A673 (cell line): ENCODE measurements at regions not wholly inside any gene's neighbourhood (a gene's known extent, or its start where the extent isn't known, plus 50 kb on each side); places are given as distances from the start of the nearest gene placed in this dataset.
"Not testable (repeated sequence)": the region's sequence is repeated elsewhere in the genome, so short reads cannot be mapped to it uniquely, and the experiment has no call there.

Experiments used
- EZH2 ChIP-seq: fragments of 200-600 bp; sonication (generic); IDR thresholded peaks from 2 replicates; pipeline ENCODE4 v1.6.1; 2017; ENCODE audit warnings: borderline replicate concordance, low read depth, mild to moderate bottlenecking, mixed read lengths, antibody characterized with exemption, low read length; ENCODE audit not compliant: poor library complexity, severe bottlenecking
- TF ChIP-seq, protein P1 (sequence below): fragments of 300-800, 200-600 bp; sonication (generic); conservative IDR thresholded peaks from 2 replicates; pipeline ENCODE4 v1.5.1; 2017; ENCODE audit warnings: low read depth, mild to moderate bottlenecking, antibody characterized with exemption, low read length, moderate library complexity, mixed read lengths

DNA sequence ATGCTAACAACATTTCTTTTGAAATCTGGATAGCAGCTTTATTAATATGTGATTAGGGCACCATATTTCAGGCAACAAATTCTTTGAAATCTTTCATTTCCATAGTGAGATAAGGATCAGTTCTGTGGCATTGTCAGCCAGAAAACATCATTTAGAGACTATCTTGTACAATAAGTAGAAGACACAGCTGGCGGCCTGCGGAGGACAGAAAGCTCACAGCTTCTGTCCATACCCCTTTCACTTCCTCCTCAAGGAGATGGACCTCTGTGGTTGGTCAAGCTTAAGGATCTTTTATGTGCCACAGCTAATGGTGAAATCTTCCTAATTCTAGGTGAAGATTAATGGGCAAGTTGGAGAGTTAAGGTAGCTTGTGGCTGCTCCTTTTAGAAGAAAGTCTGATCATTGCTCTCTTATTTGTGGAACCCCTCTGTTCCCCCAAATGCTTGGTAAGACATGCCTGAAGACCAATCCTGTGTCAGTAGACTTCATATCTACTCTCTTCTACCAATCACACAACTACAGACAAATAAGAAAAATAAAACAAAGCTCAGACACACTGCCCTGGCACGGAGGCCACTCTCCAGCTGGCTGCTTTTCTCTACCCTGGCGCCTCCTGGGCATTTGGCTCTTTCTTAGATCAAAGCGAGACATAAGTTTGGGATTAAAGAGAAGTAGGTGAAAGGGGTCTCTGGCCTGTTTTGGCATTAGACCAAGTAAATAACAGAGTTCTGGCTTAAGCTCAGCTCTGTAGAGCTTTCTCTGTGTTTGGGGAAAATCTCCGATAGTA, 5298.2 kb upstream of the TPTE start:
- TF ChIP-seq, protein P1, sequence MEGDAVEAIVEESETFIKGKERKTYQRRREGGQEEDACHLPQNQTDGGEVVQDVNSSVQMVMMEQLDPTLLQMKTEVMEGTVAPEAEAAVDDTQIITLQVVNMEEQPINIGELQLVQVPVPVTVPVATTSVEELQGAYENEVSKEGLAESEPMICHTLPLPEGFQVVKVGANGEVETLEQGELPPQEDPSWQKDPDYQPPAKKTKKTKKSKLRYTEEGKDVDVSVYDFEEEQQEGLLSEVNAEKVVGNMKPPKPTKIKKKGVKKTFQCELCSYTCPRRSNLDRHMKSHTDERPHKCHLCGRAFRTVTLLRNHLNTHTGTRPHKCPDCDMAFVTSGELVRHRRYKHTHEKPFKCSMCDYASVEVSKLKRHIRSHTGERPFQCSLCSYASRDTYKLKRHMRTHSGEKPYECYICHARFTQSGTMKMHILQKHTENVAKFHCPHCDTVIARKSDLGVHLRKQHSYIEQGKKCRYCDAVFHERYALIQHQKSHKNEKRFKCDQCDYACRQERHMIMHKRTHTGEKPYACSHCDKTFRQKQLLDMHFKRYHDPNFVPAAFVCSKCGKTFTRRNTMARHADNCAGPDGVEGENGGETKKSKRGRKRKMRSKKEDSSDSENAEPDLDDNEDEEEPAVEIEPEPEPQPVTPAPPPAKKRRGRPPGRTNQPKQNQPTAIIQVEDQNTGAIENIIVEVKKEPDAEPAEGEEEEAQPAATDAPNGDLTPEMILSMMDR = not testable (repeated sequence)
- TF ChIP-seq EZH2 = not testable (repeated sequence)
